ENCODE measurements at regions not wholly inside any gene's neighbourhood (a gene's known extent, or its start where the extent isn't known, plus 50 kb on each side); places are given as distances from the start of the nearest gene placed in this dataset.

DNA sequence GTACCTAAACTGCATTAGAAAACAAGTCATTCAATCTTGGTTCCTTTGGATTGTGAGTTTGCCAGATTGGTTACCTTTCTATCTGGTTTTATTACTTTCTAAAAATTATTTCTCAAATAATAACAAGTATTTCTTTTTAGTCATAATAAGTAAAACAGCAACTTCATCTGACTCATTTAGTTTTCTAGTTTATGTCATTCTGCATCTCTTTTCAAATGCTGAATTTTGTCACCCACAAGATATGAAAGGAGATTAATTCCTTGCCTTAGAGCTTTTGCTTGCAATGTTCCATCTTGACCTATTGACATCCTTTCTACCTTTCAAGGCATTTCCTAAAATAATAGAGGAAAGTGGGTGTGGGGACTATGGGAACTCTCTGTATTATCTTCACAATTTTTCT, 253.6 kb upstream of the PEX5L start:
- H3K36me3 Mint-ChIP-seq, result no peaks in the 10 kb centered on the region
- H3K27me3 Mint-ChIP-seq (ENCODE audit: low read depth in 2 of 2), result no peaks in the 10 kb centered on the region
- no peak overlapping the region for H3K27ac Mint-ChIP-seq
- no peak overlapping the region for H3K4me3 Mint-ChIP-seq
- Histone ChIP-seq H3K27me3 (ENCODE audit: control insufficient read depth, insufficient read depth, low read length) (no peaks in the 10 kb centered on the region), H3K4me1 (ENCODE audit: control insufficient read depth, insufficient read depth, low read length) (no peaks in the 10 kb centered on the region), H3K4me3 (ENCODE audit: low read length) (no peak overlapping the region), H3K9me3 (ENCODE audit: control insufficient read depth, insufficient read depth, low read length) (no peaks in the 10 kb centered on the region), H3K27ac (ENCODE audit: low read length) (no peak overlapping the region), H3K36me3 (ENCODE audit: control insufficient read depth, insufficient read depth, low read length) (no peaks in the 10 kb centered on the region)
- H3K4me1 Mint-ChIP-seq, result no peaks in the 10 kb centered on the region
- ATAC-seq (no peak), DNase-seq (no peak)
- intact Hi-C loops (cut with micrococcal nuclease), result no loop called here
- peaks cover 14% of the 10 kb centered on the region in 2 donors for H3K9me3 Mint-ChIP-seq
- TF ChIP-seq, protein P1, sequence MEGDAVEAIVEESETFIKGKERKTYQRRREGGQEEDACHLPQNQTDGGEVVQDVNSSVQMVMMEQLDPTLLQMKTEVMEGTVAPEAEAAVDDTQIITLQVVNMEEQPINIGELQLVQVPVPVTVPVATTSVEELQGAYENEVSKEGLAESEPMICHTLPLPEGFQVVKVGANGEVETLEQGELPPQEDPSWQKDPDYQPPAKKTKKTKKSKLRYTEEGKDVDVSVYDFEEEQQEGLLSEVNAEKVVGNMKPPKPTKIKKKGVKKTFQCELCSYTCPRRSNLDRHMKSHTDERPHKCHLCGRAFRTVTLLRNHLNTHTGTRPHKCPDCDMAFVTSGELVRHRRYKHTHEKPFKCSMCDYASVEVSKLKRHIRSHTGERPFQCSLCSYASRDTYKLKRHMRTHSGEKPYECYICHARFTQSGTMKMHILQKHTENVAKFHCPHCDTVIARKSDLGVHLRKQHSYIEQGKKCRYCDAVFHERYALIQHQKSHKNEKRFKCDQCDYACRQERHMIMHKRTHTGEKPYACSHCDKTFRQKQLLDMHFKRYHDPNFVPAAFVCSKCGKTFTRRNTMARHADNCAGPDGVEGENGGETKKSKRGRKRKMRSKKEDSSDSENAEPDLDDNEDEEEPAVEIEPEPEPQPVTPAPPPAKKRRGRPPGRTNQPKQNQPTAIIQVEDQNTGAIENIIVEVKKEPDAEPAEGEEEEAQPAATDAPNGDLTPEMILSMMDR (IDR thresholded peaks at IDR 0.05), result no peak

DNA sequence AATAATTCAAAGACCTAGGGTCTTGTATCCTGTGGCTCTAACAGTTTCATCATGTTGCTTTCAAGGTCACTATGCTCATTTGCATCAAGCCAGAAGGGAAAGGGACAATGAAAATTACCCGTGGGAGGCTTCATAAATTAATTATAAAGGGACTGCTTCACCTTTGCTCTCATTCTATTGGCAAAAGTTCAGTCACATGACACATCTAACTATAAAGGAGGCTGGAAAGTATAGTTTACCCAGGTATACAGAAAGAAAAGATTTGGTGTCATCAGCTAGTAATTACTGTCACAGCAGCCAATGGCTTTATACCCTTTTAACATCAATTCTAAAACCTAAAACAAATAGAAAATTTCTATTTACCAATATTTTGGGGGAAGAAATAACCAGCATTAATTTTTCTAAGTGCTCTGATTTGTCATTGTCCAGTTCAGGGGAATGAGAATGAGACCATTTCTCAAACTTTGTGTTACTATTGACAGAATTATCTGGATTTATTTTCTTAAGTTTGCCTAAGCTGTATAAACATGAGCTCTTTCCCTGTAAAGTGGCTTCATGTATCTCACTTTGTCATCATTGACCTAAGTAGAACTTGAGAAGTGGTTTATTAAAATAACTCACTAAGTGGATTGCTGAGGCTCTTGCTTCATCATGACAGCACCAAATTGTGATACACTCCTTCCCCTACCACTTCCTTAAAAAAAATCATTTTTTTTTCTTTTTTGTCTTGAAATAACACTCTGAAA, 257.7 kb upstream of the PEX5L start:
- WGBS (ENCODE audit: insufficient coverage), result 60% methylated on average over 1 of the region's 1 CpG
- Histone ChIP-seq H3K27ac (ENCODE audit: low read length) (no peak overlapping the region), H3K4me1 (ENCODE audit: control insufficient read depth, insufficient read depth, low read length) (no peaks in the 10 kb centered on the region), H3K27me3 (ENCODE audit: control insufficient read depth, insufficient read depth, low read length) (no peaks in the 10 kb centered on the region), H3K9me3 (ENCODE audit: control insufficient read depth, insufficient read depth, low read length) (no peaks in the 10 kb centered on the region), H3K4me3 (ENCODE audit: low read length) (no peak overlapping the region), H3K36me3 (ENCODE audit: control insufficient read depth, insufficient read depth, low read length) (no peaks in the 10 kb centered on the region)
- no peak overlapping the region for H3K4me3 Mint-ChIP-seq
- no peak overlapping the region for H3K27ac Mint-ChIP-seq
- no peak for DNase-seq
- no peak for ATAC-seq
- peaks cover 7 to 18% of the 10 kb centered on the region in 2 donors for H3K9me3 Mint-ChIP-seq
- TF ChIP-seq, protein P1 (IDR thresholded peaks at IDR 0.05), result no peak
- H3K36me3 Mint-ChIP-seq, result no peaks in the 10 kb centered on the region
- intact Hi-C loops (cut with micrococcal nuclease), result no loop called here
- H3K4me1 Mint-ChIP-seq, result no peaks in the 10 kb centered on the region
- H3K27me3 Mint-ChIP-seq (ENCODE audit: low read depth in 2 of 2), result no peaks in the 10 kb centered on the region

DNA sequence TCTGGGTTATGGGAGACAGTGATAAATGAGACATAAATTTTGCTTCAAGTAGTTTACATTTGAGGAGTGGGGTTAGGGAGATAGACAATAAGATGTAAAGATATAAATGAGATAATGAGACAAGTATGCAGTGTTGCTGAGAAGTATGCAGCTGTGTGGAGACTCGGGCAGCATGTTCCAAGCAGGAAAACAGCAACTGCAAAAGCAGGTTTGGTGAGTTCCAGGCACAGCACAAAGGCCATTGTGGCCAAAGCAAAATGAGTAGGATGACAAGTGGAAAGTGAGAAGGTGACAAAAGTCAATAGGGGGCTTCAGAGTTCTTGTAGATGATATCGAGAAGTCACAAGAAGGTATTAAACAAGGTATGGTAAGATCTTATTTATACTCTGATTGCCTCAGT, 259.1 kb upstream of the PEX5L start:
- ATAC-seq, result no peak
- H3K4me1 Mint-ChIP-seq, result no peaks in the 10 kb centered on the region
- H3K4me3 Mint-ChIP-seq, result no peak overlapping the region
- Histone ChIP-seq H3K4me1 (ENCODE audit: control insufficient read depth, insufficient read depth, low read length) (no peaks in the 10 kb centered on the region), H3K36me3 (ENCODE audit: control insufficient read depth, insufficient read depth, low read length) (no peaks in the 10 kb centered on the region), H3K4me3 (ENCODE audit: low read length) (no peak overlapping the region), H3K27me3 (ENCODE audit: control insufficient read depth, insufficient read depth, low read length) (no peaks in the 10 kb centered on the region), H3K27ac (ENCODE audit: low read length) (no peak overlapping the region), H3K9me3 (ENCODE audit: control insufficient read depth, insufficient read depth, low read length) (no peaks in the 10 kb centered on the region)
- WGBS (ENCODE audit: insufficient coverage), result 49% methylated on average over 2 of the region's 2 CpGs
- intact Hi-C loops (cut with micrococcal nuclease), result no loop called here
- H3K27me3 Mint-ChIP-seq (ENCODE audit: low read depth in 2 of 2), result no peaks in the 10 kb centered on the region
- H3K27ac Mint-ChIP-seq, result no peak overlapping the region
- TF ChIP-seq, protein P1 (IDR thresholded peaks at IDR 0.05), result no peak
- peaks cover 7 to 14% of the 10 kb centered on the region in 2 donors for H3K9me3 Mint-ChIP-seq
- no peak for DNase-seq
- H3K36me3 Mint-ChIP-seq, result no peaks in the 10 kb centered on the region

DNA sequence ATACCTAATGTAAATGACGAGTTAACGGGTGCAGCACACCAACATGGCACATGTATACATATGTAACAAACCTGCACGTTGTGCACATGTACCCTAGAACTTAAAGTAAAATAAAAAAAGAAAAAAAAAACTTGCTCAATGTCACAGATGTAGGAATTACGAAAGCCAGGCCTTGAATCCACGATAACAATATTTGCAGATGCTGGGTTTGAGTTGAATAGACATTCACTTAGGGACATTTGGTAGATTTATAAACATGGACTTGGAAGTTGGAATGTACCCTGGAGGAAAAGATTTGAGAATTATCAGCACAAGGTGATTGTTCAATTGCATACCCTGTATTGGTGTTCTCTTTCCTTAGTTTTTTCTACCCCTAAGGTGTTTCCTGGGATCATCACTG, 260.2 kb upstream of the PEX5L start:
- no peaks in the 10 kb centered on the region for H3K4me1 ChIP-seq (ENCODE audit: control insufficient read depth, insufficient read depth, low read length)
- ATAC-seq (no peak), DNase-seq (no peak)
- no peaks in the 10 kb centered on the region for H3K9me3 ChIP-seq (ENCODE audit: control insufficient read depth, insufficient read depth, low read length)
- Mint-ChIP-seq H3K36me3 (no peaks in the 10 kb centered on the region), H3K9me3 (peaks cover 11 to 12% of the 10 kb centered on the region in 2 donors), H3K4me3 (no peak overlapping the region), H3K4me1 (no peaks in the 10 kb centered on the region), H3K27ac (no peak overlapping the region), H3K27me3 (ENCODE audit: low read depth in 2 of 2) (no peaks in the 10 kb centered on the region)
- intact Hi-C loops (cut with micrococcal nuclease), result no loop called here
- TF ChIP-seq, protein P1 (IDR thresholded peaks at IDR 0.05), result no peak
- WGBS (ENCODE audit: insufficient coverage), result 76% methylated on average over 2 of the region's 5 CpGs
- no peak overlapping the region for H3K27ac ChIP-seq (ENCODE audit: low read length)
- no peaks in the 10 kb centered on the region for H3K27me3 ChIP-seq (ENCODE audit: control insufficient read depth, insufficient read depth, low read length)
- no peak overlapping the region for H3K4me3 ChIP-seq (ENCODE audit: low read length)
- H3K36me3 ChIP-seq (ENCODE audit: control insufficient read depth, insufficient read depth, low read length), result no peaks in the 10 kb centered on the region
